B cell (primary cell): ENCODE measurements at regions not wholly inside any gene's neighbourhood (a gene's known extent, or its start where the extent isn't known, plus 50 kb on each side); places are given as distances from the start of the nearest gene placed in this dataset.

Experiments
- ATAC-seq: fragments of 200-7000 bp; cut with Tn5 transposase; one replicate; pipeline ENCODE4 v1.10.0; 2021; ENCODE audit warnings: low read depth, mild to moderate bottlenecking, moderate number of reproducible peaks, moderate library complexity
- CTCF ChIA-PET: fragments of 350-600 bp; sonication (Branson Sonifier 250); formaldehyde crosslinking; loops from one replicate; lab custom pipeline; 2021; ENCODE audit warnings: antibody characterized with exemption, inconsistent platforms; lab: Charles Lee
- POLR2A ChIA-PET: fragments of 350-600 bp; sonication (Branson Sonifier 250); formaldehyde crosslinking; loops from one replicate; lab custom pipeline; 2021; ENCODE audit warnings: antibody characterized with exemption; lab: Charles Lee
- DNase-seq: peaks from one replicate; pipeline ENCODE4 v3.0.0; 2013
- H2AFZ ChIP-seq: 2 replicates; pipeline ENCODE4 v1.6.1; 2012; ENCODE audit warnings: mild to moderate bottlenecking, low read depth, low read length; ENCODE audit not compliant: insufficient read depth, poor library complexity, severe bottlenecking
- H3K27ac ChIP-seq, 2 donors: 1 replicate in 1 of 2; 2 replicates in 1 of 2; pipeline ENCODE4 v1.5.1; 2012 to 2013; ENCODE audit warnings: low read length in 2 of 2, mild to moderate bottlenecking in 2 of 2, moderate library complexity in 1 of 2
- H3K27me3 ChIP-seq, 4 experiments: fragments of 200-600 bp in 1 of 4; sonication (generic) in 1 of 4; replicated peaks in 1 of 4; 1 replicate in 2 of 4; 2 replicates in 2 of 4; pipeline versions ENCODE4 v1.6.1 to v1.7.0; 2013 to 2016; ENCODE audit warnings: low read length in 3 of 4, mild to moderate bottlenecking in 2 of 4, mixed read lengths in 1 of 4, moderate library complexity in 1 of 4; ENCODE audit not compliant: insufficient read depth in 4 of 4, control insufficient read depth in 3 of 4; ENCODE audit errors: control extremely low read depth in 1 of 4
- H3K36me3 ChIP-seq, 2 experiments: replicated peaks in 1 of 2; 1 replicate in 1 of 2; 2 replicates in 1 of 2; pipeline versions ENCODE4 v1.6.1 to v1.7.1; 2013; ENCODE audit warnings: low read length in 1 of 2; ENCODE audit not compliant: insufficient read depth in 2 of 2, control insufficient read depth in 1 of 2; ENCODE audit errors: control extremely low read depth in 1 of 2, extremely low read depth in 1 of 2
- H3K4me1 ChIP-seq, 2 donors: fragments of 200-600 bp in 1 of 2; sonication (generic) in 1 of 2; 1 replicate in 1 of 2; 2 replicates in 1 of 2; pipeline versions ENCODE4 v1.5.1 to v1.6.1; 2013 to 2017; ENCODE audit warnings: low read length in 2 of 2; ENCODE audit not compliant: control insufficient read depth in 2 of 2, insufficient read depth in 2 of 2
- H3K4me2 ChIP-seq: replicated peaks from 2 replicates; pipeline ENCODE3; 2012; ENCODE audit warnings: mild to moderate bottlenecking, low read depth, low read length; ENCODE audit not compliant: poor library complexity, severe bottlenecking
- H3K4me3 ChIP-seq, 5 experiments: fragments of 200-600 bp in 1 of 5; sonication (generic) in 1 of 5; 1 replicate in 3 of 5; 2 replicates in 2 of 5; pipeline versions ENCODE4 v1.5.1 to v1.7.0; 2011 to 2016; ENCODE audit warnings: low read length in 4 of 5, mild to moderate bottlenecking in 4 of 5, low read depth in 2 of 5, control low read depth in 1 of 5, moderate library complexity in 1 of 5; ENCODE audit not compliant: insufficient read depth in 1 of 5; ENCODE audit errors: control extremely low read depth in 1 of 5, extremely low read depth in 1 of 5
- H3K79me2 ChIP-seq: fragments of 200-600 bp; sonication (generic); one replicate; pipeline ENCODE4 v1.6.0; 2016; ENCODE audit warnings: low read length; ENCODE audit not compliant: control insufficient read depth, insufficient read depth
- H3K9ac ChIP-seq: fragments of 200-600 bp; sonication (generic); 2 replicates; pipeline ENCODE4 v1.6.1; 2017; ENCODE audit warnings: mild to moderate bottlenecking, low read length, moderate library complexity
- H3K9me3 ChIP-seq, 3 donors: one replicate each; pipeline versions ENCODE4 v1.6.1 to v1.7.1; 2013; ENCODE audit warnings: low read length in 2 of 3; ENCODE audit not compliant: control insufficient read depth in 2 of 3, insufficient read depth in 1 of 3; ENCODE audit errors: control extremely low read depth in 1 of 3
- H4K20me1 ChIP-seq: 2 replicates; pipeline ENCODE4 v1.6.0; 2012; ENCODE audit warnings: mild to moderate bottlenecking, low read length; ENCODE audit not compliant: insufficient read depth, control insufficient read depth, poor library complexity, severe bottlenecking
- H3K27ac Mint-ChIP-seq: one replicate; pipeline ENCODE4 v1.8.0; 2021; ENCODE audit warnings: mixed read lengths
- H3K27me3 Mint-ChIP-seq: one replicate; pipeline ENCODE4 v1.8.0; 2021; ENCODE audit warnings: mixed read lengths
- H3K4me1 Mint-ChIP-seq: one replicate; pipeline ENCODE4 v1.8.0; 2021; ENCODE audit warnings: mixed read lengths
- H3K4me3 Mint-ChIP-seq: one replicate; pipeline ENCODE4 v1.8.0; 2021; ENCODE audit warnings: mixed read lengths
- H3K9me3 Mint-ChIP-seq: one replicate; pipeline ENCODE4 v1.8.0; 2022; ENCODE audit warnings: mixed read lengths; ENCODE audit not compliant: insufficient read depth
- EZH2 ChIP-seq: IDR thresholded peaks from 2 replicates; pipeline ENCODE4 v1.6.1; 2012; ENCODE audit warnings: borderline replicate concordance, low read depth, mild to moderate bottlenecking, moderate library complexity, low read length; ENCODE audit not compliant: insufficient read depth, poor library complexity, severe bottlenecking
- WGBS: methylation state at CpG from one replicate; pipeline ENCODE4 v1.1.5; 2013; ENCODE audit warnings: missing lambda C conversion rate; ENCODE audit not compliant: insufficient coverage; 5-methylcytosine and 5-hydroxymethylcytosine counted together
- intact Hi-C: fragments of 100-400 bp; cut with micrococcal nuclease; formaldehyde crosslinking; loops from one replicate; pipeline ENCODE4 v1.10.0; 2022
- TF ChIP-seq, protein P1 (sequence below): fragments of 200-600 bp; IDR thresholded peaks from one replicate; pipeline ENCODE4 v1.8.0; 2022; ENCODE audit warnings: antibody characterized with exemption, mild to moderate bottlenecking

- Histone ChIP-seq H3K36me3 (no peaks in the 10 kb centered on the region), H3K4me2 (no peak overlapping the region), H2AFZ (no peak overlapping the region), H3K4me1 (no peaks in the 10 kb centered on the region), H3K9me3 (no peaks in the 10 kb centered on the region), H4K20me1 (no peaks in the 10 kb centered on the region), H3K79me2 (no peaks in the 10 kb centered on the region), H3K27me3 (no peaks in the 10 kb centered on the region), H3K4me3 (no peak overlapping the region), H3K27ac (no peak overlapping the region), H3K9ac (no peak overlapping the region)
- intact Hi-C loops, result no loop called here
- Mint-ChIP-seq H3K9me3 (no peaks in the 10 kb centered on the region), H3K4me1 (no peaks in the 10 kb centered on the region), H3K27ac (no peak overlapping the region), H3K27me3 (no peaks in the 10 kb centered on the region), H3K4me3 (no peak overlapping the region)
- POLR2A ChIA-PET, result no interaction called here
- DNase-seq (no peak), ATAC-seq (peak; percentile 31)
- no CpG with 5 or more reads among the region's 1 CpG for WGBS
- CTCF ChIA-PET, result no interaction called here
- TF ChIP-seq, protein P1, sequence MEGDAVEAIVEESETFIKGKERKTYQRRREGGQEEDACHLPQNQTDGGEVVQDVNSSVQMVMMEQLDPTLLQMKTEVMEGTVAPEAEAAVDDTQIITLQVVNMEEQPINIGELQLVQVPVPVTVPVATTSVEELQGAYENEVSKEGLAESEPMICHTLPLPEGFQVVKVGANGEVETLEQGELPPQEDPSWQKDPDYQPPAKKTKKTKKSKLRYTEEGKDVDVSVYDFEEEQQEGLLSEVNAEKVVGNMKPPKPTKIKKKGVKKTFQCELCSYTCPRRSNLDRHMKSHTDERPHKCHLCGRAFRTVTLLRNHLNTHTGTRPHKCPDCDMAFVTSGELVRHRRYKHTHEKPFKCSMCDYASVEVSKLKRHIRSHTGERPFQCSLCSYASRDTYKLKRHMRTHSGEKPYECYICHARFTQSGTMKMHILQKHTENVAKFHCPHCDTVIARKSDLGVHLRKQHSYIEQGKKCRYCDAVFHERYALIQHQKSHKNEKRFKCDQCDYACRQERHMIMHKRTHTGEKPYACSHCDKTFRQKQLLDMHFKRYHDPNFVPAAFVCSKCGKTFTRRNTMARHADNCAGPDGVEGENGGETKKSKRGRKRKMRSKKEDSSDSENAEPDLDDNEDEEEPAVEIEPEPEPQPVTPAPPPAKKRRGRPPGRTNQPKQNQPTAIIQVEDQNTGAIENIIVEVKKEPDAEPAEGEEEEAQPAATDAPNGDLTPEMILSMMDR, result no peak
- TF ChIP-seq EZH2, result no peak
Observed at GRCh38 chr6:155510879-155511278, 55.2 kb upstream of the NOX3 start.

- no peaks in the 10 kb centered on the region for H3K36me3 ChIP-seq
- no peak overlapping the region for H3K27ac Mint-ChIP-seq
- POLR2A ChIA-PET, result no interaction called here
- no peaks in the 10 kb centered on the region for H3K27me3 ChIP-seq
- H4K20me1 ChIP-seq, result no peaks in the 10 kb centered on the region
- no peaks in the 10 kb centered on the region for H3K79me2 ChIP-seq
- H3K9me3 Mint-ChIP-seq, result no peaks in the 10 kb centered on the region
- H3K27me3 Mint-ChIP-seq, result no peaks in the 10 kb centered on the region
- no peak overlapping the region for H3K4me3 Mint-ChIP-seq
- TF ChIP-seq, protein P1, result no peak
- no peak for TF ChIP-seq EZH2
- no peak for DNase-seq
- WGBS, result no CpG with 5 or more reads among the region's 2 CpGs
- H3K4me3 ChIP-seq, result no peak overlapping the region
- intact Hi-C loops, result no loop called here
- no peaks in the 10 kb centered on the region for H3K4me1 ChIP-seq
- no peaks in the 10 kb centered on the region for H3K4me1 Mint-ChIP-seq
- no peak overlapping the region for H2AFZ ChIP-seq
- no peaks in the 10 kb centered on the region for H3K9me3 ChIP-seq
- H3K9ac ChIP-seq, result no peak overlapping the region
- no peak overlapping the region for H3K27ac ChIP-seq
- H3K4me2 ChIP-seq, result no peak overlapping the region
- CTCF ChIA-PET, result no interaction called here
- ATAC-seq, result no peak
Observed at GRCh38 chr6:155509743-155510475, 54.3 kb upstream of the NOX3 start.
